GM19395 (cell line): ENCODE measurements at regions not wholly inside any gene's neighbourhood (a gene's known extent, or its start where the extent isn't known, plus 50 kb on each side); places are given as distances from the start of the nearest gene placed in this dataset.
"Not testable (repeated sequence)": the region's sequence is repeated elsewhere in the genome, so short reads cannot be mapped to it uniquely, and the experiment has no call there.

Experiments
- ATAC-seq: cut with Tn5 transposase; IDR thresholded peaks from one replicate; pipeline ENCODE4 v1.9.1; 2021; ENCODE audit warnings: mild to moderate bottlenecking, moderate library complexity; ENCODE audit not compliant: unreplicated experiment

GRCh38 chr20:7728338-7728737 is 211.9 kb downstream of the HAO1 start:
- no peak for ATAC-seq

DNA sequence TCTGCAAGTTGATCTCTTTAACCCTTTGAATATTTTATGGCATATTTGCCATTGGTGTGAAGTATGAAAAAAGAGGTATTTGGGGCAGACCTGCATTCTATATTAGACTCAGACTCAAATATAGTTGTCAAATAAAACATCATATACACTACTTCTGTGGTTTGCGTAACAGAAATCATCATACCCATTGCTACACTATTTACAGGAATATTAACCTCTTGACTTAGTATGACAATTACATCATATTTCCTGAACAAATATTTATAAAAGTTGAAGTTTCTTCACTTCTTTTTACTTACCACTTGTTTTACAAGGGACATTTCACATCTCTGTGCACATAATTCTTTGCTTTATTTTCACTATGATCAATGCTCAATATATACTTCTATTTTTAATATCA is 206.0 kb downstream of the HAO1 start:
- ATAC-seq = no peak

DNA sequence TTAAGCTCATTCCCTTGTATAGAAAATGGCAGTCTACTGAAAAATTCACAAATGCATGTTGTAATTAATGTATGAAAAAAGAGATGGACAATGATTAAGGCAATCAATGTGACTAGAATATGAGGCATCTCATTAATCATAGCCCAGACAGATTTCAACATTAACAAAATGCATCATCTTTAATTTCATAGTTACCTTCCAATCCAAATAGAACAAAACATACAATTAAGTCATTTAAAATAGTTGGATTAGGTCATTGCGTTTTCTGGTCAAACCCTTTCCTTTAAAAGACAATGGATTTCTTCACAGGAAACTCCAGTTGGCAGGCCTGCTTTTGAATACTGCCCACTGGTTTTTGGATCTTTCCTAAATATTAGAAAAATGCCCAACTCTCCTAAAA is 203.9 kb downstream of the HAO1 start:
- ATAC-seq = no peak

- no peak for ATAC-seq
Observed at GRCh38 chr20:7741866-7742265, 198.4 kb downstream of the HAO1 start.

DNA sequence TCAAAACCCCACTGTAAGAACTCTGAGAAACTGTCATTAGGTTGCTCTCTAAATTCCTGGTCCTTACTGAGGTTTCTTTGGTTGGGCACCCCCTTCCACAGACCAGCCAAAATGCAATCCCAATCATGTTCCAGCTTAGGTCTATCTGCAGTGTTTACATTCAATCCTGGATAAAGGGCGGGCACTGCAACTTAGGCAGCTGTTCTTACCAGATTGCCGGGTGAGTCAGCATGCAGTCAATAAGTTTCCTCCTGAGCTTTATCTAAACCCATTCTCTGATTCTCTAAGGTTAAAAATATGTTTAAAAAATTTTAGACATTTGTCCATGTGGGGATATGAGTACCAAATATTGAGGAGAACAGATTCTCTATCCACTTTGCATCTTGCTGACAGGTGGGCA is 197.8 kb downstream of the HAO1 start:
- ATAC-seq = no peak

GRCh38 chr20:7744411-7744810 is 195.8 kb downstream of the HAO1 start:
- no peak for ATAC-seq

DNA sequence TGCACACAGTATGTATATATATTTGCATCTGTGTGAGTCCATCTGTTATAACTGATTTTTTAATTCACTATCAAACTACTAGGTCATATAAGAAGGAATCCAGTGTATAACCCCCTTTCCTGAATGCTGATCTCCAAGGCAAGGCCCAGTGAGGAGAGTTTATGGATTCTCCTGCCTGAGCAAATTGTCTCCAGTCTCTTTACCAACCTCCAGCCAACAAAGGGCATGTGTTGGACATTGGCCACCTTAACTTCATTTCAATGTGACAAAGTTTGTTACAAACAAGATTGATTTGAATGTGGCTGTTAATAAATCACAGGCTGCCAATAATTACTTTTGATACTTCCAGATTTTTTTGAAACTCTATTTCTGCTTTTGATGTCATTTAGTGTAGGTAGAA is 191.6 kb downstream of the HAO1 start:
- ATAC-seq = no peak

DNA sequence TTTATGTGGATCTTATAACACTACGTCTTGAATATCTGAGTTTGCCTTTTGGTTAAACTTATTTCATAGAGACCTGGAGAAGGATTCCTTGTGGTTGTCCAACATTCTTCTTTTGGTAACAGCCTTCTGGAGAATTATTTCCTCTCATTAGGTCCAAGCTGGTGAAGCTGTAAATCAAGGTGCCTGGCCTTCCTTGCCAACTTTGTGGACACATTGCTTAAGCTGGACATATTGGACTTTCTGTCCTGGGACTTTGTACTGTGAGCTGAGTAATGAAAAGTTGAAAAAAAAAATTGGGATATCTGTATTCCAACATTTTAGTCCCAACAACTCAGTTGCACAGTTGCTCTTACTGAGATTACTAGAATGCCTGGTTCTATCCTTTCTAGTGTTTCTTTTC is 186.2 kb downstream of the HAO1 start:
- no peak for ATAC-seq

DNA sequence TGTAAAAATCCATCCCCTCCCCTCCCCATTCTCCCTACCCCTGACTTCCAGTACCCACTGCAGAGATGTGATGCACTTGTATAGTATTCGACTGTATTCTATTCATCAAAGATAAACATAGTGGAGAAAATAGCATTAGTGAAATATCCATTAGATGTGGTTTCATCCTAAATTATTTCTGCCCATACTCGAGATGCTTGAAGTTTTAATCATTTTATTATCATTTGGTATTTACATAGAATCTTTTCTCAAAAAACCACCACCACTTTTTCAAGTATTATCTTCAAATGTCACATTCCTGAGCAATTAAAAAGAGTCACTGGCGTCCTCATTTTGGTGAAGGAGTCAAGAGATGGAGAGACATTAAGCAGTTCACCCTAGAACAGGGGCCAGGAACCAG is 181.9 kb downstream of the HAO1 start:
- ATAC-seq = no peak

- ATAC-seq = no peak
Observed at GRCh38 chr20:7760247-7761031, 179.8 kb downstream of the HAO1 start.

- ATAC-seq = peak; percentile 91
Observed at GRCh38 chr20:7765221-7765620, 175.0 kb downstream of the HAO1 start.

GRCh38 chr20:7770046-7770445 is 170.2 kb downstream of the HAO1 start:
- no peak for ATAC-seq

- peak; percentile 100 for ATAC-seq
Observed at GRCh38 chr20:7770578-7770977, 169.7 kb downstream of the HAO1 start.

DNA sequence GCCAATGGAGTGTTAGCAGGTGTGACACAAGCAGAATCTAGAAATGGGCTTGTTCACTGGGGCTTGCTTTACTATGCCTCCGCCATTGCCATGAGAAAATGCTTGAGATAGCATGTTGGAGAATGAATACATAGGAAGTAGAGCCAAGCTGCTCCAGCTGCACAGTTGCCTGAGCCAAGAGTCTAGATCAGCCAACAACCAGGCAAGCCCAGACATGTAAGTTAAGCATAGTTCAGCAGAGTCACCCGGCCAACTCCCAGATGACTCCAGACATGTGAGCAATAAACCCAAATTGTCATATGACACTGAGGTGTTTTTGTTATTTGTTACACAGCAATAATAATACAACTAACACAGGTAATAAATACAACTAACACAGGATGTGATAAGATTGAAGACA is 167.9 kb downstream of the HAO1 start:
- no peak for ATAC-seq

GRCh38 chr20:7773511-7773910 is 166.7 kb downstream of the HAO1 start:
- no peak for ATAC-seq

DNA sequence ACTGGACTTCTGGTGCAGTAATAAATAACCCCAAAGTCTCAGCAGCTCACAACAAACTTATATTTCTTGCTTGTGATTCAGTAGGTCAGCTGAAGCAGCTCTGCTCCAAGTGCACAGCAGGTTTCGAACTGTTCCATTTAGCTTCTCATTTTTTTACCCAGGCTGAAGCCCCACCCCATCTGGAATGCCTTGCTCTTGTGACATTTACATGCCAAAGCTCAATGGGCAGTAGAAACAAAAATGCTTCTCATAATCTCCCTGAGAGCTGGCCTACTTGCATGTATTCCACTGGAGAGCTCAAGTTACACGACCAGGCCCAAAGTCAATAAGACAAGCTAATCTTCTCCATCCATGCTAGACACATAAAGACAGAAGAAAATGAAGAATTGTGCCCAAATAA is 165.2 kb downstream of the HAO1 start:
- ATAC-seq = no peak

- no peak for ATAC-seq
Observed at GRCh38 chr20:7776148-7776547, 164.1 kb downstream of the HAO1 start.

GRCh38 chr20:7790189-7790588 is 150.1 kb downstream of the HAO1 start:
- no peak for ATAC-seq

DNA sequence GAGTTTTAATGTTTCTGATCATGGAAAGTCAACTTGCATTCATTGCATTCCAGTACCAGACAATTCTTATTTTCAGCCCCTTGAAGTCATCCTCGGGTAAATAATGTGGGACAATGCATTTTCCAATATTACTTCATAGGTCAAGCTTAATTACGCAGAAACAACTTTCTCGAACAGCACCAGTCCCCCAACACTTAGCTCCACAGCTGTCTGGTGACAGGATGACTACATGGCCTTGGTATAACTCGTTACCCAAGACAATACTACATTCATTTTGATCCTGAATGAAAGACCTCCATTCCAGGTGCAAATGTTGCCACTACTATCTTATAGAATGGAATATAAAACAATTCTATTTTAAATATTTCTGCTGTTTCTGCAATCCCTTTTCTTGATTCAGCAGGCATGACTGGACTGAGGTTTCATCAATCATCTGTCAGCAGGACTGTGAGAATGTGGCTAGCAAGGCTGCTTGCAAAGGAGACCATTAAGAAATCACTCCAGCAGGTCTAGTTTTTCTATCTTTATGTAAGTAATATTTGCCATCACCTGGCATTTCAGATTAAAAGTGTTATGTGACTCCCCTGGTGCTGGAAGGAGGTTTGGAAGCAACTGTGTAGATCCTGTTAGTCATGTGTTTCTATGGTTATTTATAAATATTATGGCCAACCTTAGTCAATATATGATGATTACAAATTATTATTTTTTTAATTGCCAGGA is 147.9 kb downstream of the HAO1 start:
- ATAC-seq = no peak

DNA sequence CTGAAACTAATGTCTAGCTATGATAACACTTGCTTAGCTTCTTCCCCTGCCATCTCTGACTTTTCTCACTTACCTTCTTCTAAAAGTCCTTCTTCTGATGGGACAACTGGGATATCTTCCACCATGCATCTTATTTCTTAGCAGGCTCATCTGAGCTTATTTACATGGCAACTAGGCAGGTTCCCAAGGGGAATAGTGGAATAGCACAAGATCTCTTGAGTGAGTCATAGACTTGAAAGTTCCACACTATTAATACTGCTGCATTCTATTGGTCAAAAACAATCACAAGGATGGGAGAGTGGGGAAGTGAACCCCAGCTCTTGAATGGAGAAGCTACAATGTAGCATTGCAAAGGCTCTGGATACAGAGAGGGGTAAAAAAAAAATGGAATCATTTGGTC is 142.1 kb downstream of the HAO1 start:
- no peak for ATAC-seq

GRCh38 chr20:7799862-7800261 is 140.4 kb downstream of the HAO1 start:
- no peak for ATAC-seq

DNA sequence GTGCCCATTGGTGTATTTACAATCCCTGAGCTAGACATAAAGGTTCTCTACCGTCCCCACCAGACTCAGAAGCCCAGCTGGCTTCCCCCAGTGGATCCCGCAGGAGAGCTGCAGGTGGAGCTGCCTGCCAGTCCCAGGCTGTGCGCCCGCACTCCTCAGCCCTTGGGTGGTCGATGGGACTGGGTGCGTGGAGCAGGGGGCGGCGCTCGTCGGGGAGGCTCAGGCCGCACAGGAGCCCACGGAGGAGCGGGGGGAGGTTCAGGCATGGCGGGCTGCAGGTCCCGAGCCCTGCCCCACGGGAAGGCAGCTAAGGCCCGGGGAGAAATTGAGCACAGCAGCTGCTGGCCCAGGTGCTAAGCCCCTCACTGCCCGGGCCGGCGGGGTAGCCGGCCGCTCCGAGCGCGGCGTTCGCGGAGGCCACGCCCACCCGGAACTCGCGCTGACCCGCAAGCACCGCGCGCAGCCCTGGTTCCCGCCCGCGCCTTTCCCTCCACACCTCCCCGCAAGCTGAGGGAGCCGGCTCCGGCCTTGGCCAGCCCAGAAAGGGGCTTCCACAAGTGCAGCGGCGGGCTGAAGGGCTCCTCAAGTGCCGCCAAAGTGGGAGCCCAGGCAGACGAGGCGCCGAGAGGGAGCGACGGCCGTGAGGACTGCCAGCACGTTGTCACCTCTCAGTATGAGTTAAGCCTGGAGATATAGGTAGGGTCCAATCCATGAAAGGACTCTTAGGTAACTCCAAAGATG is 136.7 kb downstream of the HAO1 start:
- not testable (repeated sequence) for ATAC-seq
